Fibroblast of the conjunctiva (primary cell): ENCODE measurements at regions not wholly inside any gene's neighbourhood (a gene's known extent, or its start where the extent isn't known, plus 50 kb on each side); places are given as distances from the start of the nearest gene placed in this dataset.
A peak's percentile ranks its signal among the peaks of the same experiment; 100 is the strongest.

Experiments
- DNase-seq: peaks from one replicate; pipeline ENCODE4 v3.0.0-alpha.2; 2010; ENCODE audit warnings: low read depth

DNA sequence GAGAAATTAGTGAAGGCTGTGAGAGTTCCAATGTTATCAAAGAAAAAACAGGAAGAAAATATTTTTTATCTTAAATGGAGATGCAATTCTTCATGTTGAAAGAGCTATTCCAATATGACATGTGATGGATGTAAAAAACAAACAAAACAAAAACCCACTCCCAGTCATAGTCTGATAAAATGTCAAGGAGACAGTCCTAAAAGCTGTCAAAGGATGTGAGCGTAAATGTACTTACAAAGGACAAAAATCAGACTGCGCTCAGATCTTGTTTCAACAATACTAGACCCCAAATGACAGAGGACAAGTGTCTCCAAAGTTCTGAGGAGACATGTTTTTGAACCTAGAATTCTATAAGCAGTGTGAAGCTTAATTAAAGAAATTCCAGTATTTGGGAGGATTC, 265.8 kb downstream of the PLPP3 start:
- DNase-seq: no peak

DNA sequence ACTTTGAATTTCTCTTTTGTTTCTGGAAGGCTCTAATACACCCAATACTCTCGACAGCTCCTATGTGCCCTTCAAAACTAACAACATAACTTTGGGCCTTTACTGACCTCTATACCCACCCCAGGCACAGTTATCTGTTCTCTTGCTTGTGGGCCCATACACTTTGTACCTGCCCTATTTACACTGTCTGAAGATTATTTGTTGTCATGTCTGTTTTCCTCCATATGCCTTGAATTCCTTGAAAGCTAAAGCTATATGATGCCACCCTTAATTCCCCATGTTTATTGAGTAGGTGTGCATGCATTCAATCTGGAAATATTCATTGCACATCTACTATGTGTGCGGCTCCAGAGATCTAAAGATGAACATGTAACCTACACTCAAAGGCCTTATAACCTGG, 267.6 kb downstream of the PLPP3 start:
- DNase-seq: no peak

DNA sequence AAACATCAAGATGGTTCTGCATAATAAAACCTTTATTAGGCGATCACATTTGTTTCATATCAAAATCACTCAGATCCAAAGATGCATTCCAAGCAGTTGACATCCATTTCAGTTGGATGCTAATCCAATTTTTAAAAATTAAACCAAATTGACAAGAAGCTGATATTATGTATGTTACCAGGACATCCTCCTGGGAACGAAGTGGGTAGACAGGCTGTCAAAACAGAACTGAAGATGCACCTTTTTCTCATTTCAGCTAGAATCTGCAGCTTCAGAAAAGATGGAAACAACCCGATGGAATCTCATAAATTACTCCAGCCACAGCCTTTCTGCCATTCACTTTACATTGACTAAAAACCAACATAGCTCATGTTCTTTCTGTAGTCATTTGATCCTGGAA, 268.4 kb downstream of the PLPP3 start:
- DNase-seq: no peak

DNA sequence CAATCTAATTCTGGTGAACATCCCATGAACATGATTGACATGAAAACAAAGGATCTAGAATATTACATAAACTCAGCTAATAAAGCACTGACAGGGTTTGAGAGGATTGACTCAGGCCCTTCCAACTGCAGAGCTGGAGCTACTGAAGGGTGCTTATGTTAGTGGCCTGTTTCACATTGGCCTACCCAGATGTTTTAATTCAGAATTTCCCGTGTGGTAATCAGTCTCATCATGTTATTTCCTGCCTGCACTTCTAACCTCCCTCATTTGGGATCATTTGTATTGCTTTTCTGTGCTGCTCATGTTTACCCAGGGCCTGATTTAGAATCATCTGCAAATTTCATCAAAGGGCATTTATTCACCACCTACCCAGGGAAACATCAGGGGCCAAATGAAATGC, 270.3 kb downstream of the PLPP3 start:
- no peak for DNase-seq

DNA sequence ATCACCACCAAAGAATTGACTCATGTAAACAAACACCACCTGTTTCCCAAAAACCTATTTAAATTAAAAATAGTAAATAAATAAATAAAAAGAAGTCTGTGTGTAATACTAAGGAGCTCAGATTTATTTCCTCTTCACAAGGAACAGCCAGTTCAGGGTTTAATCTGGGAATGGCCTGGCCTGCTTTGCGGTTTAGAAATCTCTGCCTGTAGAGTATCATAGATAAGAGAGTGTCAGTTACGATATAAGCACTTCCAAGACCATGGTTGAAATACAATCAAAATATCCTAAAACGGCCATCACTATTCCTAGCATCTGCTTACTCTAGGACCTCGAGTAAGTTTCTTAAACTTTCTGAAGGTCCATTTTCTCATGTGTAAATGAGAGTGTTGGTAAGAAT, 274.4 kb downstream of the PLPP3 start:
- DNase-seq: no peak

DNA sequence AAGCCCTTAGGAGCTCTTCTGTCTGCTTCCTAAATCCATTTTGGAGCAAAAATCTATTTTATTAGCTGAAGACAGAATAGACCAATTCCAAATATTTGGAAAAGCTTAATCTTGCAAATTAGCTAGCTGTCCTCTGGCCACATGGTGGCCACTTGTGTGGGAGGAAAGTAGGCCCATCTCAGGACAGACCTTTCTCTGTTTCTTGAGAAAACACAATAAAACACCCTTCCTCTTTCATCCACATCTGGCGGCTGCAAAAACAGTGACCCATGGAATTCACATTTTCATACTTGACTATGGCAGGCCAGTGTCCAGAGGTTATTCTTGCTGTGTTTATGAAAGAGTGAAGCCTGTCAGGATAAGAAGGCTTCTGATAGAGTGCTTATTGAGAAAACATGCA, 275.6 kb downstream of the PLPP3 start:
- no peak for DNase-seq

DNA sequence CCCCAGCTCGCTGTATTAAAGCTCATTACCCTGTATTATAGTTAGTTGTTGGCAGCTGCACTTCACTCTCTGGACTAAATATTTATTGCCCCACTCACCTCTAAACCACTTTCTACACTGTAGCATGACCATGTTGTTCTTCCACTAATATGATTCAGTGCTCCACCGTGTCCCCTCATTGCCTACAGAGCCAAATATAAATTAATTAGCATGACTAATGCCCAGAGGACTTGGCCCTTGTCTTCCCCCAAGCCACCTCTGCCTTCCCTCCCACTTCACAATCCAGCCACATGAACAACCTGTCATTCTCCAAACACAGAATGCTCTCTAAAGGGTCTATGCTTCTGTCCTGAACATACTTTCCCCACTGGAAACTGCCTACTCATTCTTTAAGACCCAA, 276.5 kb downstream of the PLPP3 start:
- no peak for DNase-seq

DNA sequence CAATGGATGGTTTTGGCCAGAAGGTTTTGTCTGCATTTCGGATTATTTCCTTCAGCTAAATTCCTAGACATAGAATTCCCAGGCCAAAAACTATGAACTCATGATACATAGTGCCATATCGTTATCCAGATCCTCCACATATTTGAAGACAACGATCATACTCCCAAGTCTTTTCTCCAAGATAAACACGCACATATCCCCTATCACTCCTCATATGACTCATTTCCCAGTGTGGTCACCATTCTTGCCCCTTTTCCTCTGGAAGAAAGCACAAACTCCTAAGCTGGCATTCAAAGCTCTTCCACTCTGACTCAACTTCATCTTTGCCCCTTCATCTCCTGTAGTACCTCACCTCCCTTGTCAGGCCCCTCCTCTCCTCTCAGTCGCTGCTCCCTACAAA, 277.6 kb downstream of the PLPP3 start:
- no peak for DNase-seq

DNA sequence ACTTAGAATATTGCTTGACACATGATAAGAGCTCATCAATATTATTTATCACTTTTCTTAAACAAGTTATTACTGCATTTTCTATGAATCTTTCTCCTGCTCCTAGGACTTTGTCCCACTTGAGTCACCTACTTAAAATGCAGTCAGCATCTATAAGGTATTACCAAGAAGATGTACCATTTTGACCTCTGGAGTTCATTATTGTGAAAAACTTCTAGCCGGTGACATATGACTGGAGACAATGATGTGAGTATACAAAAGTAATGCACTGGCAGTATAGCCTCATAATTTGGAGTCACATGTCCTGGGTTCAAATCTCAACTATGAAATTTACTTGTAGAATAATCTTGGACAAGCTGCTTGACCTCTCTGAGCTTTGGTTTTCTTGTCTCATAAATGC, 278.5 kb downstream of the PLPP3 start:
- no peak for DNase-seq

DNA sequence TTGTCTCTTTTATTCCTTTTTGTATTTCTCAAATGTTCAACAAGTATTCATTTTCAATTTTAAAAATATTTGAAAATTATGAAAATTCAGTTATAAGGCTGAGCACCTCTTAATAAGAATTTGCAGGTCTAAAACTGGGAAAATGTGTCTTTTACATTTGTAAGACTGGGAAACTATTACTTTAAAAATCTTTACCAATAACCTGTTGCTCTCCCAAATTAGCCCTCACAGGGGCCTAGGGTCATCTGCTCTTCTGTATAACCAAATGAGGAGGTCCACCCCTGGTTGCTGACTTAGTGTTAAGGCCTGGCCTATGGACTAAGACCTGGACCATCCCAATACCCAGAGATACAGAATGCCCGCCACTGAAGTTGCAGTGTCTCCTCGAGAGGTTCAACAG, 280.5 kb downstream of the PLPP3 start:
- no peak for DNase-seq

DNA sequence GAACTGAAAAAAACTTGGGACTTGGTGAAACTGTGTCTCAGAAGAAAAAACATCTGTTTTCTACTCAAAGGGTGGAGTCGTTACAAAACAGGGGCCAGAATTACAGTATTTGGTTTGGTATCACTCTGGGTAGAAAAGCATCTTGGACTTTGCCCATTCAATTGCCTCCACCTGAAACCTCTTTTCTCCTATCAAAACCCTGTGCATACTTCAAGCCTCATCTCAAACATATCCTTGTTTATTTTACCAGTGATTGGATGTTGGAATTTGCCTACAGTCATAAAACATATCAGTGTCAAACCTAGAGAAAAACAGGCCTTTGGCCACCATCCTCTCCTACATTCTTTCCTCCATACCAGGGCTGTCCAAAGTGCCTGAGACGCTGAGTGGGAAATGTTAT, 281.5 kb downstream of the PLPP3 start:
- no peak for DNase-seq

DNA sequence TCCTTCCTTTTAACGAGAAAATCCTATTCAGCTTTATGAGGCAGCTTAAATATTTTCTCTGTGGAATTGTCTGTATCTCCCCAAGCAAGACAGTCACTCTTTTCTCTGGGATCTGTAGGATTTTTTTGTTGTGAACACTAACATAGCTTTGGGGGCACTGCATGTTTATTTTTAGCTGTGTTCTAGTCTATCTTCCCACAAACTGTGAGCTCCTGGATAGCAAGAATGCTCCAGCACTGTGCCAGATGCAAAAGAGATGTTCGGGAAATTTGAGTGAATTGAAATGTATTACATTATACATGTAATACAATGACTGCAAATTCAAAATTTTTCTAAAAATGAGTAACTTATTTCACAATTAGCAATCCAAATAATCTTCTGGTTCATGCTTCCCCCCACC, 282.2 kb downstream of the PLPP3 start:
- no peak for DNase-seq

DNA sequence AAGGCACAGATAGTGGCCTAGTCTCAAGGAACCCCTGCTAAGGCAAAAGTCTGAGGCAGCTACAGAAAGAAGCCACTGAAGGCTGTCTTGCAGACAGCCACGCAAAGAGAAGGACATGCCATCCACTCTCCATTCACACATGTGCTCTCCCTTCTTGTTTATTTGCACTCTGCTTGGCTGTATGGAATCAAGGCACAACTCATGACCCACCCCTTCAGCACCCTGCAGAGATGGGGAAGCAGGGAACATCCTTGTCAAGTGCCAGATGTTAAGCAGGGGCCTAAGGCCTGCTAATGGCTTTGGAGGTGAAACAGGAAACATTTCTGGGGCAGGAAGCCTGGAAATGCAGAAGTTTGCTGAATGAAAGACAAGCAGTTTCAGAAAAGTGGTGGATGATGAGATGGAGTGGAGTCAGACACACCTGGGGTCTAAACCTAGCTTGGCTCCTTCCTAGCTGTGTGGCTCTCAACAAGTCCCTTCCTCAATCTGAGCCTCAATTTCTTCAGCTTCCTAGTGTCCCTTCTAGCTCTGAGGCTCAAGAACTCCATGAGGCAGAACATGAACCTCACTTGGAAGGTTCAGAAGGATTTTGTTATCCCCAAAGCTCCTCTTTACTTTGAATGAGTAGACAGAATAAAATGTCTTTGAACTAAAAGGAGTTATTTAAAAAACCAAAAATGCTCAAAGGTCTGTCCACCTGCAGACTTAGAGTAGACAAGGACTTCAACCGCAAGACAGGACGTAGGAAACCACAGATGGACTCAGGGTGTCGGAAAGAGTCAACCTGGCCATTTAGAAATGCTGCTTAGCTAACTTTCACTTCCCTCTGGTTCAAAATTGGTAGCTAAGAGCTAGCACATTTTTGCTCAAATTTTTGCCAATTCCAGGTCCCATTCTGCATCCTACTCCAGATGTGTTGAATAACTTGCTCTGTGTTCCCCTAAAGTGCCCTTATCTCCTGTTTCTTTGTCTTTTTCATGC, 283.1 kb downstream of the PLPP3 start:
- DNase-seq: no peak

DNA sequence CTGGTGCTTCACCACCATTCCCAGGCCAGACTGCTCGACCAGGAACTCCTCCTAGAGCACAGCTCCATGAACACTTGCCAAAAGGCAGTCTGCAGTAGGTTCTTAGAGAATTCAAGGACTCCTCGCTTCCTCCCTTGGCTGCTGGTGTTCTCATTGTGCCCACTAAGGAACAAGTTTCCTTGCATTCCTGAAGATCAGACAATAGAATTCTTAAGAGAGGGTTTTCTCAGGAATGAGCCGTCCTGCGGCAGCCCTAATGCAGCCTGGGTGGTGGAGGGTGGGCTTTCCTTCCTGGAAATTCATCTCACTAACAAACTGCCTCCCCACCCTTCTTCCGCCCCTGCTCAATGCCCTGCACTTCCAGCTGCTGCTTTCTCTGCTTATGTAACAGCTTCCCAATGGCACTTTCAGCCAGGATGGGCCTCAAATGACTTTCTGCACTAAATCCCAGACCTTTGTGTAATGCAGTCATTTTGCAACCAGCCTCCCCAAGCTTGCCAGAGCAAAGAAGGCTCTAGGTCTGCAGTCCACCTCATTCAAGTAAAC, 287.9 kb downstream of the PLPP3 start:
- no peak for DNase-seq

DNA sequence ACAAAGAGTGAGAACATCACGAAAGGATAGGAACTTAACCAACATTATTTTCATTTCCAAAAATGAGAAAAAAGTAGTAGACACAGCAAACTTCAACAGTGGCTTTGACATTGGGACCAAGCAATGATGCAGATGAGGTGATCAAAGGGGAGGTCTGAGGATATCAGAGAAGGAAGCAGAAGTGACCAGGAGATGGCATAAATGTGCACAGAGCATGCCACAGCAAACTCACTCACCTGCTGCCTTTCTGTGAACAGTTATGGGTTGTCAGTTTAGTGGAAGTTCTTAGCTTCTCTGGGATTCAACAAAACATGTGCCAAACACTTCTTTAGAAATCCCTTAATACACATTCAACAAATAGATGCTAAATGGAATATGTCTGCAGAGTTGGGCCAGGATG, 290.1 kb downstream of the PLPP3 start:
- DNase-seq: no peak

DNA sequence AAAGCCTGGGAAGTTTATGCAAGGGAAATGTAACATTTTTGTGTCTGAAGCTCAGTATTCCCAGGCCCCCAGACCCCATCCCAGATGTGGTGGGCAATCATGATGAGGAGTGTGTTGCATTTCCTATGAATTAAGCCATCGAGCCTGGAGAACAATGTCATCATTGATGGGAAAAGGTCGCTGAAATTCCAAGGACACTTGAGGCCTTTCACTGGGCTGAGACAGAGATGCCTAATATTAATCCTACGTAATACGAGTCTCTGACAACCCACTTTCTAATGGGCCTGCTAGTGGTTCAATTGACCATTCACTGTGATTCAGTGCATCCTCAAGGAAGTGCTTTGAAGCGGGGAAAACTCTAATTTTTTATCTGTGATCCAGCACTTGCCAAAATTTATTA, 291.6 kb downstream of the PLPP3 start:
- DNase-seq: no peak

DNA sequence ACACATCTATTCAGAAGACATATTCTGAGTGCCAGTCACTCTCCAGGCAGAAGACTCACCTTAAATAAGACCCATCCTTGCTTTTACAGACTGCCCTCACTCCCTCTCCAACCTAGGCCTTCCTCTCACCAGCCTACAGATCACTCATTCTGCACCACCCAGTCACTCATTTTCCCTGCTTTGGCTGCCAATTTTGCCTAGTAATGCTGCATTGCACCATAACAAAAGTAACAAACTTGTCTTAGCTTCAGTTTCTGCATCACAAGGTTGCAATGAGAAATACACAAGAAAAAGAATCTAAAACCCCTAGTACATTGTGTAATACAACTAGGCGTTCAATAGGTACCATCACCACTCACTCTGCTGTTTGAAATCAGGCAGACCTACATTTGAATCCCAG, 292.4 kb downstream of the PLPP3 start:
- DNase-seq: peak; percentile 6

DNA sequence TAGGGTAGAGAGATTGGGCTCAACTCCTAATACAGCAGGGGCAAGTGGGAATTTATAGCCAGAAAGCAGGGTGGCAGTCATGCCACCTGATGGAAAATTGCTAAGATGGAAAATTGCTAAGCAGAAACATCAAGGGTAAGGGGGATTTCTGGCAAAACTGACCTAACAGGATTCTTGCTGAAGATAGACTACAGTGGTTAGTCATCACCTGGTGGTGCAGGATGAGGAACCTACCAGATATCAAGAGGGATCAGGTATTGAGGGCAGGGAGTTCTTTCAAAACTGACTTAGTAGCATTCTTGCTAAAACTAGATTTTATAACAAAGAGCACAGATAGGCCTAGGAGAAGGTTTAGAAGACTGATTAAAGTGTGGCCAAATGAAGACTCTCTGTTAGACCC, 292.9 kb downstream of the PLPP3 start:
- DNase-seq: no peak

DNA sequence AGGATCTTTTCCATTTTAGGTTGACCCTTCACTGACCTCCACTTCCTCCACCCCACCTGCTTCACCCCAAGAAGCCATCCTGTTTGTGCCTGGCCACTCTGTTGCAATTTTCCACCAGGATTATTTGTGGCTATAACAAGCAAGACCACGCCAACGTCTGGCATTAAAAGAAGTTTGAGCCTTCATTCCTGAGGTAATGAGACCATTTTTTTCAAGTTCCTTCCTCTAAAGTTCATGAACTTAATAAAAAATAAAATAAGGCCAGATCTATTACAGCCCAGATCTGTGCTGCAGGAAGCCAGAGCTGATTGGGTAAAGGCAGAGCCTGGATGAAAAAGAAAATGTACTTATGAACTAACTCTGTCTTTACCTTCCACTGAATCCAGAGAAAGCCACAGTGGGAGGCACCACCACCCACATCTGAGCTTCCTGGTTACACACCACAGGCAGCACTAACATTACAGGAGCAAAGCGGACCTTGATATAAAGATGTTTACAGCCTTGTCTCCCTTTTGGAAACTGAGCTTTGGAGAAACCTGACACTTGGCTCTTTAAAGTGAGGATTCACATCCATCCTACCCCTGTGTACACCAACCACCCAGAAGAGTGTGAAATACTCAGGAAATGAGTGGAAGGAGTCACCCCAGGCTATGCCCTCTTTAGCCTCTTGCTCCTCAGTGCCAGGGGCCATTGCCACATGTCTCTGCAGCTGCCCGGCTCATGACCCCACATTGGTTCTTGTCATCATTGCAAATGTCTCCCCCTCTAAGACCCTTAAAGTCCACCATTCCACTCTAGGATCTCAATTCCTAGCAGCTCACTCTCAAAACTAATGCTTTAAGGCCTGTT, 293.6 kb downstream of the PLPP3 start:
- no peak for DNase-seq

DNA sequence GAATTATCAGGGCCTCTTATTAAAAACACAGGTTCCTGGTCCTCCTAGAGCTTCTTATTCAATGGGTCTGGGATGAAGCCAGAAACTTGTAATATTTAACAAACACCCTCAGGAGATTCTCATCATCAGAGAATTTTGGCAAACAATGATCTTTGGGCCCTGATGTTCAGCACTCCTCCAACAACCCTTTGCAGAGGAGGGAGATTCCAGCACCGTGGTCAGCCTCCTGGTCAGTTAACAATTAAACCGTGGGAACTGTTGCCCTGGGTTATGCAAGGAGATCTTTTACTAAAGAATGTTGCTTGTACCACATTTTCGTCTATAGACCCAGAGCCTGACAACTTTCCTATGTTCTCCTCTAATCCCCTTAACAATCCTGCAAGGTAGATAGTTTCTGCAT, 294.4 kb downstream of the PLPP3 start:
- peak; percentile 22 for DNase-seq

DNA sequence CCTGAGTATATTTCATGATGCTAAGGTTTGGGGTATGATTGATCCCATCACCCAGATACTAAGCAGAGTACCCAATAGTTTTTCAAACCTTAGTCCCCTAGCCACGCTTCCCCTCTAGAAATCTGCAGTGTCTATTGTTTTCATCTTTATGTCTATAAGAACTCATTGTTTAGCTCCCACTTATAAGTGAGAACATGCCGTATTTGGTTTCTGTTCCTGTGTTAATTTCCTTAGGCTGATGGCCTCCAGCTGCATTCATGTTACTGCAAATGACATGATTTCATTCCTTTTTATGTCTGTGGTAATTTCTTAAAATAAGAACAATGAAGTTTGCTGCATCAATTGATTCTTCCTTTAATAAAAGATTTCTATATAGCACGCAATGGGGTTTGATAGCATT, 301.3 kb downstream of the PLPP3 start:
- DNase-seq: no peak

DNA sequence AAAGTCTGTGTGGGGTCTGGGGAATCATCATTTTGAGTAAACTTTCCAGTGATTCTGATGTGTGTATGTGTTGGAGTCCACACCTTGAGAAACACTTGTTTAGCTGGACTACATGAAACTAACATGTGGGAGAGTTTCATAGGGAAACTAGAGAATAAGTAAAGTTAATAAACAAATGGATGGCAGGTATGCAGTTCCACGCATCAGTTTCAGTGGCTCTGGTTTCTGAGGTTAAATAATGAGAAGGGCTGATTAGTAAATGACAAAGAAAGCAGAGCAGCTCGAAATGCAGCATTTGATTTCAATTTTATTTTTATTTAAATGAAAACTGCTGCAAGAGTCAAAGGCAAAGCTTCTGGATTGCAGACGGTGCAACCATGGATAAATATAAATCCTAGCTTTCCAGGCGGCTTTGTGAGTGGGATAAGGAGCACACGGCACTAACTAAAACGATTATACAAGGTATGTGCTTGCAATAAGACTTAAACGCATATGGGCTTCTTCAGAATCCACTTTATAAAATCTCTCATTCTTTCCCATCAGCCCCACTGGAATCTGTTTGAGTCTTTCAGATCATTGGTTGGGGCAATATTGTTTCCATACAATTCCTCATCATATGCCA, 310.7 kb downstream of the PLPP3 start:
- DNase-seq: no peak

DNA sequence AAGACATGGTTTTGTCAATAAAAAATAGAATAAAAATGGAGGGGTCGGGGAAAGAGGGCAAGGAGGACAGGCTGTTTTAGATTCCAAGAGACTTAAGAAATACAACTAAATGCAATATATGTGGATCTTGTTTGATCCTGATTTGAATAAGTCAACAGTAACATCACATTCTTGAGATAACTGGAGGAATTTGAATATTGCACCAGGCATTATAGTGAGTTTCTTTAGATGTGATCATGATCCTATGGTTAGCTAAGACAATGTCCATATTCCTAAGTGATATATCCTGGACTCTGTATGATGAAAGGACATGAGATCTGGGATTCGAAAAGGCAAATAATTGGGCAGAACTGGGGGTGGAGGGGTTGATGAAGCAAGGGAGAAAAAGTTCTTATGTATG, 311.8 kb downstream of the PLPP3 start:
- no peak for DNase-seq
